H1 (cell line): ENCODE measurements at regions not wholly inside any gene's neighbourhood (a gene's known extent, or its start where the extent isn't known, plus 50 kb on each side); places are given as distances from the start of the nearest gene placed in this dataset.

ENCODE experiments used
- GABPA ChIP-seq: IDR thresholded peaks from 2 replicates; pipeline ENCODE4 v1.6.1; 2011; ENCODE audit warnings: mild to moderate bottlenecking, low read length, moderate library complexity, borderline replicate concordance; ENCODE audit not compliant: insufficient read depth
- KDM1A ChIP-seq: fragments of 200-600, 300-600 bp; sonication (generic); IDR thresholded peaks from 2 replicates; pipeline ENCODE4 v1.7.1; 2016; ENCODE audit warnings: mild to moderate bottlenecking, low read length, borderline replicate concordance
- RAD21 ChIP-seq, 2 experiments: IDR thresholded peaks in 1 of 2; conservative IDR thresholded peaks in 1 of 2; 2 replicates each; pipeline ENCODE4 v1.6.1; 2011; ENCODE audit warnings: low read depth in 2 of 2, low read length in 2 of 2, improper control_type of control experiment in 1 of 2, inconsistent platforms in 1 of 2, mild to moderate bottlenecking in 1 of 2, moderate library complexity in 1 of 2
- RXRA ChIP-seq: IDR thresholded peaks from 2 replicates; pipeline ENCODE4 v1.6.1; 2011; ENCODE audit warnings: low read depth, mild to moderate bottlenecking, low read length, moderate library complexity; ENCODE audit not compliant: insufficient read depth
- SRF ChIP-seq: IDR thresholded peaks from 2 replicates; pipeline ENCODE4 v1.6.1; 2011; ENCODE audit warnings: mild to moderate bottlenecking, low read depth, low read length, moderate library complexity
- TF ChIP-seq, protein P1 (sequence below): IDR thresholded peaks from 2 replicates; pipeline ENCODE4 v1.6.1; 2011; ENCODE audit warnings: low read length, improper control_type of control experiment

DNA sequence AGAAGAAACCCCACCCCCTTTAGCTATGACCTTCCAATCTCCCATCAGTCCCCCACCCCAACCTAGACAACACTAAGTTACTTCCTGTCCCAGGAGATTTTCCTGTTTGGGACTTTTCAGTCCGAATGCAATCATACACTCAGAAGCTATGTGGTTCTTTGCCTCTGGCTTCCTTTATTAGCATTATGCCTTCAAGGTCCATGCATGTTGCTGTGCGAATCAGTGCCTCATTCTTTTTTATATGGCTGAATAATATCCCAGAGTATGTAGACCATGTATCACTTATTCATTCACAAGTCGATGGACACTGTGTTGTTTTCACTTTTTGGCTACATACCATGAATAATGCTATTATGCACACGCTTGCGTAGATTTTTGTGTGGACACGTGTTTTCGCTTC is 292.1 kb upstream of the HDAC4 start (continued):
- TF ChIP-seq, protein P1, sequence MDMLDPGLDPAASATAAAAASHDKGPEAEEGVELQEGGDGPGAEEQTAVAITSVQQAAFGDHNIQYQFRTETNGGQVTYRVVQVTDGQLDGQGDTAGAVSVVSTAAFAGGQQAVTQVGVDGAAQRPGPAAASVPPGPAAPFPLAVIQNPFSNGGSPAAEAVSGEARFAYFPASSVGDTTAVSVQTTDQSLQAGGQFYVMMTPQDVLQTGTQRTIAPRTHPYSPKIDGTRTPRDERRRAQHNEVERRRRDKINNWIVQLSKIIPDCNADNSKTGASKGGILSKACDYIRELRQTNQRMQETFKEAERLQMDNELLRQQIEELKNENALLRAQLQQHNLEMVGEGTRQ = no peak
- no peak for TF ChIP-seq SRF
- TF ChIP-seq RAD21 (IDR thresholded peaks at IDR 0.05 in 1 of 2, conservative IDR thresholded peaks at IDR 0.05 in 1 of 2; ENCODE audit: low read depth in 2 of 2, low read length in 2 of 2) = no peak
- TF ChIP-seq GABPA = no peak
- no peak for TF ChIP-seq KDM1A
- TF ChIP-seq RXRA = no peak
